H9 (cell line): ENCODE measurements at regions not wholly inside any gene's neighbourhood (a gene's known extent, or its start where the extent isn't known, plus 50 kb on each side); places are given as distances from the start of the nearest gene placed in this dataset.

ENCODE experiments used
- DNase-seq: peaks from one replicate; pipeline ENCODE4 v3.0.0-alpha.2; 2017
- H2AFZ ChIP-seq: one replicate; pipeline ENCODE4 v1.6.1; 2013; ENCODE audit warnings: mild to moderate bottlenecking, low read length, control low read depth, moderate library complexity
- H2AK5ac ChIP-seq: 2 replicates; pipeline ENCODE4 v1.6.1; 2013; ENCODE audit warnings: low read length, control low read depth, mixed read lengths; ENCODE audit not compliant: insufficient read length
- H2BK120ac ChIP-seq: one replicate; pipeline ENCODE4 v1.6.1; 2013; ENCODE audit warnings: low read depth, mild to moderate bottlenecking, low read length, control low read depth, inconsistent platforms; ENCODE audit not compliant: poor library complexity, severe bottlenecking
- H2BK12ac ChIP-seq: 2 replicates; pipeline ENCODE4 v1.6.1; 2013; ENCODE audit warnings: low read length, control low read depth, mixed read lengths, low read depth; ENCODE audit not compliant: insufficient read length
- H2BK15ac ChIP-seq: 2 replicates; pipeline ENCODE4 v1.6.1; 2013; ENCODE audit warnings: low read depth, low read length, control low read depth
- H2BK20ac ChIP-seq: one replicate; pipeline ENCODE4 v1.6.1; 2013; ENCODE audit warnings: low read depth, mild to moderate bottlenecking, low read length, control low read depth, inconsistent platforms; ENCODE audit not compliant: poor library complexity, severe bottlenecking
- H2BK5ac ChIP-seq: 2 replicates; pipeline ENCODE4 v1.6.1; 2013; ENCODE audit warnings: low read length, control low read depth, mixed read lengths; ENCODE audit not compliant: insufficient read length
- H3K14ac ChIP-seq: 2 replicates; pipeline ENCODE4 v1.6.1; 2013; ENCODE audit warnings: low read length, control low read depth; ENCODE audit not compliant: insufficient read depth
- H3K18ac ChIP-seq: 2 replicates; pipeline ENCODE4 v1.6.1; 2013; ENCODE audit warnings: low read depth, mild to moderate bottlenecking, mixed read lengths, low read length, control low read depth; ENCODE audit not compliant: insufficient read length
- H3K23ac ChIP-seq: 2 replicates; pipeline ENCODE4 v1.6.1; 2013; ENCODE audit warnings: low read length, control low read depth, mixed read lengths, low read depth; ENCODE audit not compliant: insufficient read length
- H3K23me2 ChIP-seq: 2 replicates; pipeline ENCODE4 v1.6.1; 2013; ENCODE audit warnings: low read depth, mild to moderate bottlenecking, mixed read lengths, low read length, control low read depth; ENCODE audit not compliant: insufficient read length, poor library complexity, severe bottlenecking
- H3K27ac ChIP-seq: 2 replicates; pipeline ENCODE4 v1.5.1; 2013; ENCODE audit warnings: low read length, control low read depth, mixed read lengths, low read depth; ENCODE audit not compliant: insufficient read length
- H3K27me3 ChIP-seq: 2 replicates; pipeline ENCODE4 v1.6.1; 2013; ENCODE audit warnings: low read length, control low read depth, inconsistent platforms; ENCODE audit not compliant: insufficient read depth
- H3K4ac ChIP-seq: 2 replicates; pipeline ENCODE4 v1.6.1; 2013; ENCODE audit warnings: low read depth, mild to moderate bottlenecking, control low read depth, inconsistent platforms, low read length, moderate library complexity
- H3K4me1 ChIP-seq: 2 replicates; pipeline ENCODE4 v1.6.1; 2013; ENCODE audit warnings: low read length, control low read depth, inconsistent platforms; ENCODE audit not compliant: insufficient read depth
- H3K4me2 ChIP-seq: 2 replicates; pipeline ENCODE4 v1.6.1; 2013; ENCODE audit warnings: low read length, control low read depth, mixed read lengths; ENCODE audit not compliant: insufficient read length, insufficient read depth
- H3K56ac ChIP-seq: 2 replicates; pipeline ENCODE4 v1.6.1; 2013; ENCODE audit warnings: low read depth, mild to moderate bottlenecking, mixed read lengths, low read length, control low read depth; ENCODE audit not compliant: insufficient read length
- H3K79me1 ChIP-seq: 2 replicates; pipeline ENCODE4 v1.6.1; 2013; ENCODE audit warnings: low read depth, mild to moderate bottlenecking, moderate library complexity, low read length, control low read depth, inconsistent platforms; ENCODE audit not compliant: insufficient read depth, poor library complexity, severe bottlenecking
- H3K79me2 ChIP-seq: 2 replicates; pipeline ENCODE4 v1.6.1; 2013; ENCODE audit warnings: low read length, control low read depth, inconsistent platforms; ENCODE audit not compliant: insufficient read depth
- H3K9ac ChIP-seq: 2 replicates; pipeline ENCODE4 v1.6.1; 2013; ENCODE audit warnings: low read length, control low read depth, mixed read lengths; ENCODE audit not compliant: insufficient read length; ENCODE audit errors: extremely low read depth
- H3K9me3 ChIP-seq: one replicate; pipeline ENCODE4 v1.6.1; 2013; ENCODE audit warnings: low read depth, low read length, inconsistent platforms; ENCODE audit not compliant: control insufficient read depth
- H3T11ph ChIP-seq: one replicate; pipeline ENCODE4 v1.6.1; 2013; ENCODE audit warnings: mild to moderate bottlenecking, low read length, control low read depth, inconsistent platforms
- H4K20me1 ChIP-seq: one replicate; pipeline ENCODE4 v1.6.1; 2013; ENCODE audit not compliant: control insufficient read depth, insufficient read length, insufficient read depth
- H4K5ac ChIP-seq: 2 replicates; pipeline ENCODE4 v1.6.1; 2013; ENCODE audit warnings: low read depth, mild to moderate bottlenecking, mixed read lengths, low read length, control low read depth; ENCODE audit not compliant: insufficient read length
- H4K8ac ChIP-seq: replicated peaks from 2 replicates; pipeline ENCODE4 v1.6.1; 2013; ENCODE audit warnings: low read length, control low read depth, mixed read lengths, low read depth; ENCODE audit not compliant: insufficient read length
- H4K91ac ChIP-seq: 2 replicates; pipeline ENCODE4 v1.6.1; 2013; ENCODE audit warnings: low read depth, mild to moderate bottlenecking, moderate library complexity, mixed read lengths, low read length, control low read depth; ENCODE audit not compliant: insufficient read length
- H3K27ac Mint-ChIP-seq, 3 experiments: 2 replicates in 2 of 3; 3 replicates in 1 of 3; pipeline ENCODE4 v1.8.0; 2020 to 2021; ENCODE audit warnings: mixed read lengths in 3 of 3, mild to moderate bottlenecking in 1 of 3, moderate library complexity in 1 of 3
- H3K27me3 Mint-ChIP-seq: 2 replicates; pipeline ENCODE4 v1.8.0; 2021; ENCODE audit warnings: low read depth, mild to moderate bottlenecking, moderate library complexity, mixed read lengths
- H3K36me3 Mint-ChIP-seq, 3 experiments: 2 replicates in 2 of 3; 3 replicates in 1 of 3; pipeline ENCODE4 v1.8.0; 2020 to 2021; ENCODE audit warnings: low read depth in 3 of 3, mixed read lengths in 3 of 3; ENCODE audit not compliant: insufficient read depth in 1 of 3
- H3K4me1 Mint-ChIP-seq, 2 experiments: 2 replicates each; pipeline ENCODE4 v1.8.0; 2020; ENCODE audit warnings: mixed read lengths in 2 of 2
- H3K4me3 Mint-ChIP-seq, 2 experiments: 2 replicates in 1 of 2; 3 replicates in 1 of 2; pipeline ENCODE4 v1.8.0; 2020 to 2021; ENCODE audit warnings: mild to moderate bottlenecking in 2 of 2, mixed read lengths in 2 of 2, moderate library complexity in 1 of 2
- H3K9me3 Mint-ChIP-seq, 2 experiments: 2 replicates in 1 of 2; 3 replicates in 1 of 2; pipeline ENCODE4 v1.8.0; 2020; ENCODE audit warnings: mild to moderate bottlenecking in 2 of 2, mixed read lengths in 2 of 2, moderate library complexity in 1 of 2
- CTCF ChIP-seq: fragments of 200-600 bp; sonication (generic); conservative IDR thresholded peaks from 3 replicates; pipeline ENCODE4 v1.8.0; 2021; ENCODE audit warnings: antibody characterized with exemption, mild to moderate bottlenecking
- WGBS: extraction: QIAGEN DNeasy Blood & Tissue Kit; methylation state at CpG from one replicate; pipeline ENCODE4 v1.1.7; 2013; ENCODE audit warnings: missing lambda C conversion rate, low lambda C conversion rate, mixed read lengths; ENCODE audit not compliant: insufficient read length; ENCODE audit errors: extremely low coverage; 5-methylcytosine and 5-hydroxymethylcytosine counted together

GRCh38 chr20:11329271-11329670, 588.4 kb upstream of the BTBD3 start:
- no peak for TF ChIP-seq CTCF
- Mint-ChIP-seq H3K4me3 (no peak overlapping the region), H3K27ac (no peak overlapping the region), H3K9me3 (no peaks in the 10 kb centered on the region), H3K27me3 (no peaks in the 10 kb centered on the region), H3K36me3 (no peaks in the 10 kb centered on the region), H3K4me1 (peaks cover under 1 to 16% of the 10 kb centered on the region in 2 experiments)
- no peaks in the 10 kb centered on the region for H4K20me1 ChIP-seq
- H3K4ac ChIP-seq = no peak overlapping the region
- no peak overlapping the region for H2AFZ ChIP-seq
- H4K91ac ChIP-seq = no peak overlapping the region
- no peak overlapping the region for H3K27ac ChIP-seq
- no peak overlapping the region for H3K4me2 ChIP-seq
- H3K27me3 ChIP-seq = no peaks in the 10 kb centered on the region
- H2BK12ac ChIP-seq = no peak overlapping the region
- no peak overlapping the region for H2BK5ac ChIP-seq
- H3K14ac ChIP-seq = no peak overlapping the region
- no peaks in the 10 kb centered on the region for H3K9me3 ChIP-seq
- H3K18ac ChIP-seq = no peak overlapping the region
- H2BK15ac ChIP-seq = no peak overlapping the region
- no peaks in the 10 kb centered on the region for H3K4me1 ChIP-seq
- H2AK5ac ChIP-seq = no peak overlapping the region
- H4K5ac ChIP-seq = no peak overlapping the region
- no peak overlapping the region for H4K8ac ChIP-seq
- H2BK20ac ChIP-seq = no peak overlapping the region
- no peak overlapping the region for H2BK120ac ChIP-seq
- H3K56ac ChIP-seq = no peak overlapping the region
- H3T11ph ChIP-seq = no peak overlapping the region
- no CpG with 5 or more reads among the region's 1 CpG for WGBS
- no peak overlapping the region for H3K9ac ChIP-seq
- H3K23me2 ChIP-seq = no peaks in the 10 kb centered on the region
- DNase-seq = no peak
- H3K79me2 ChIP-seq = no peaks in the 10 kb centered on the region
- H3K79me1 ChIP-seq = no peaks in the 10 kb centered on the region
- H3K23ac ChIP-seq = no peak overlapping the region
